ENCODE measurements at regions not wholly inside any gene's neighbourhood (a gene's known extent, or its start where the extent isn't known, plus 50 kb on each side); places are given as distances from the start of the nearest gene placed in this dataset.

DNA sequence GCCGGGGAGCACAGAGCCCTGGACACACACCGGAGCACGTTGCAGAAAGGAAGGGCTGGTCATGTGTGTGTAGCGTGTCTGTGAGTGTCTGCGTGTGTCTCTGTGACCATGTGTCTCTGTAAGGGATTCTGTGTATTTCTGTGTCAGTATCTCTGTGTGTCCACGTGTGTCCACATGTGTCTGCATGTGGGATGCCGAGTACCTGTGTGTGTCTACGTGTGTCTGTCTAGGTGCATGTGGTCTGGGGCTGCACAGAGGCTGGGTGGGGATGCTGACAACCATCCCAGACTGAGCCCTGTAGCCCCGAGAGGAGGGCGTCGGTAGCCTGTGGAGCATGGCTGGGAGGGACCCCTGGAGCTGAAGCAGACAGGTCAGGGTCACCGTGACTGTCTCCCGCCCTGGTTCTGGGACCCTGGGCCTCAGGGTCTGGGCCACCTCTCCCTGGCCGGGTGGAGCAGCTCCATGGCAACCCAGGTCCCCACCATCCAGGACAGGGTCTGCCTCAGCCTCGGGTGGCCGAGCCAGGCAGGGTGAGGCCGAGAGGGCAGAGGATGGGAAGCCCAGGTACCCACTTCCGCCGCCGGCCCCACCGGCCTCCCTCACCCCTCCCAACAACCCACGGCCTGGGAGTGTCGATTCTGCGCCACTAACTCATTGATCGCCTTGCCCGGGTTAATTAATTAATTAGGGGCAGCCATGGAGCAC, 122.7 kb downstream of the FAM53A start:
- Histone ChIP-seq H3K9ac (ENCODE audit: low read length) (no peak overlapping the region), H3F3A (ENCODE audit: low read length, unreplicated experiment) (no peaks in the 10 kb centered on the region), H3K9me3 (ENCODE audit: low read length) (no peaks in the 10 kb centered on the region), H3K27me3 (ENCODE audit: low read length) (peaks cover 17% of the 10 kb centered on the region), H2AFZ (ENCODE audit: low read length) (no peak overlapping the region), H3K4me1 (ENCODE audit: insufficient read depth, low read length) (no peaks in the 10 kb centered on the region), H3K36me3 (ENCODE audit: low read depth, low read length) (no peaks in the 10 kb centered on the region), H3K4me3 (ENCODE audit: low read length) (no peak overlapping the region), H3K9me2 (replicated peaks; ENCODE audit: low read length) (no peaks in the 10 kb centered on the region), H3K79me2 (ENCODE audit: low read length) (no peaks in the 10 kb centered on the region), H4K20me1 (ENCODE audit: low read length) (no peaks in the 10 kb centered on the region), H3K4me2 (ENCODE audit: low read length) (no peak overlapping the region), H3K27ac (ENCODE audit: low read length) (no peak overlapping the region)
- CTCF ChIA-PET, result no interaction called here
- no peak for ATAC-seq
- no peak for DNase-seq
- TF ChIP-seq EZH2 (IDR thresholded peaks at IDR 0.05; ENCODE audit: low read length, unreplicated experiment) (no peak), EZH2phosphoT487 (IDR thresholded peaks at IDR 0.05; ENCODE audit: borderline replicate concordance, low read length) (no peak)
- TF ChIP-seq, protein P1, sequence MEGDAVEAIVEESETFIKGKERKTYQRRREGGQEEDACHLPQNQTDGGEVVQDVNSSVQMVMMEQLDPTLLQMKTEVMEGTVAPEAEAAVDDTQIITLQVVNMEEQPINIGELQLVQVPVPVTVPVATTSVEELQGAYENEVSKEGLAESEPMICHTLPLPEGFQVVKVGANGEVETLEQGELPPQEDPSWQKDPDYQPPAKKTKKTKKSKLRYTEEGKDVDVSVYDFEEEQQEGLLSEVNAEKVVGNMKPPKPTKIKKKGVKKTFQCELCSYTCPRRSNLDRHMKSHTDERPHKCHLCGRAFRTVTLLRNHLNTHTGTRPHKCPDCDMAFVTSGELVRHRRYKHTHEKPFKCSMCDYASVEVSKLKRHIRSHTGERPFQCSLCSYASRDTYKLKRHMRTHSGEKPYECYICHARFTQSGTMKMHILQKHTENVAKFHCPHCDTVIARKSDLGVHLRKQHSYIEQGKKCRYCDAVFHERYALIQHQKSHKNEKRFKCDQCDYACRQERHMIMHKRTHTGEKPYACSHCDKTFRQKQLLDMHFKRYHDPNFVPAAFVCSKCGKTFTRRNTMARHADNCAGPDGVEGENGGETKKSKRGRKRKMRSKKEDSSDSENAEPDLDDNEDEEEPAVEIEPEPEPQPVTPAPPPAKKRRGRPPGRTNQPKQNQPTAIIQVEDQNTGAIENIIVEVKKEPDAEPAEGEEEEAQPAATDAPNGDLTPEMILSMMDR (conservative IDR thresholded peaks at IDR 0.05; ENCODE audit: low read depth, low read length), result no peak
- intact Hi-C loops (cut with micrococcal nuclease), result no loop called here
- POLR2A ChIA-PET (ENCODE audit: unreplicated experiment), result no interaction called here
- BruUV-seq (replicated peaks), result no TSS peak

DNA sequence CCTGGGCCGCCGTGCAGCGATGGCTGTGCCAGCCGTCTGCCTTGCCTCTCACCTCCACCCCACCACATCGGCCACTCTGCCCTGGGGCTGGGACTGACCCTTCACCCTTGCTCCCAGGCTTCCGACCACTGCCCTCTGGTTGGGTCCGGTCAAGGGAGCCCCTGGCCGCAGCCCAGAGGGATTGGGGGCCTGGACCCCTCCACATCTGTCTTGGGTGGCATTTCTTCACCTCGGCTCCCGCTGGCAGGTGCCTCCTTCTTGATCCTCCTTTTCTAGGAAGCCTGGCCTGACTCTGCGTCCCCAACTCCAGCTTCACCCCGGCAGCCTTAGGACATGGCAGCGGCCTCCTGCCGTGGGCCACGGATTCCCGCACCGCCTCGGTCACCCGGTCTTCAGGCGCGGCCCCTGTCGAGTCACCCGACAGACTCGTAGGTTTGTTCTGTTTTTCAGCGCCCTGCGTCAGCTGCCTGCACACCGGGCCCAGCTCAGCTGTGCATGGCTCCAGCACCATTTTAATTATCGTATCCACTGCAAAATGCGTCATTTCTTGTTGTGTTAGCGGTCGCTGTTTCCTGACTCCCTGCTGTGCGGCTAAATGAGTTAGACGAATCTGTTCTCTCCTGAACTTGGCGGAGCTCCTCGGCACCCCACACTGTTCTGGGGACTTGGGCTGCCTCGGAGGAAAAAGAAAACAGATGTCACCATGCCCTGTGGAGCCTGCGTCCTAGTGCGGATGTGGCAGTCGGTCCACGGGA, 124.0 kb downstream of the FAM53A start:
- ATAC-seq, result no peak
- ChIA-PET POLR2A (ENCODE audit: unreplicated experiment) (no interaction called here), CTCF (no interaction called here)
- intact Hi-C loops (cut with micrococcal nuclease), result no loop called here
- H3K79me2 ChIP-seq (ENCODE audit: low read length), result no peaks in the 10 kb centered on the region
- TF ChIP-seq, protein P1 (conservative IDR thresholded peaks at IDR 0.05; ENCODE audit: low read depth, low read length), result no peak
- TF ChIP-seq EZH2 (IDR thresholded peaks at IDR 0.05; ENCODE audit: low read length, unreplicated experiment) (no peak), EZH2phosphoT487 (IDR thresholded peaks at IDR 0.05; ENCODE audit: borderline replicate concordance, low read length) (no peak)
- no peak overlapping the region for H2AFZ ChIP-seq (ENCODE audit: low read length)
- H3F3A ChIP-seq (ENCODE audit: low read length, unreplicated experiment), result no peaks in the 10 kb centered on the region
- H3K9me2 ChIP-seq (replicated peaks; ENCODE audit: low read length), result no peaks in the 10 kb centered on the region
- H3K4me3 ChIP-seq (ENCODE audit: low read length), result no peak overlapping the region
- BruUV-seq (replicated peaks), result no TSS peak
- H4K20me1 ChIP-seq (ENCODE audit: low read length), result no peaks in the 10 kb centered on the region
- no peaks in the 10 kb centered on the region for H3K4me1 ChIP-seq (ENCODE audit: insufficient read depth, low read length)
- no peaks in the 10 kb centered on the region for H3K9me3 ChIP-seq (ENCODE audit: low read length)
- no peak overlapping the region for H3K27ac ChIP-seq (ENCODE audit: low read length)
- H3K27me3 ChIP-seq (ENCODE audit: low read length), result peaks cover 30% of the 10 kb centered on the region
- H3K36me3 ChIP-seq (ENCODE audit: low read depth, low read length), result no peaks in the 10 kb centered on the region
- H3K4me2 ChIP-seq (ENCODE audit: low read length), result no peak overlapping the region
- no peak overlapping the region for H3K9ac ChIP-seq (ENCODE audit: low read length)
- DNase-seq, result no peak

DNA sequence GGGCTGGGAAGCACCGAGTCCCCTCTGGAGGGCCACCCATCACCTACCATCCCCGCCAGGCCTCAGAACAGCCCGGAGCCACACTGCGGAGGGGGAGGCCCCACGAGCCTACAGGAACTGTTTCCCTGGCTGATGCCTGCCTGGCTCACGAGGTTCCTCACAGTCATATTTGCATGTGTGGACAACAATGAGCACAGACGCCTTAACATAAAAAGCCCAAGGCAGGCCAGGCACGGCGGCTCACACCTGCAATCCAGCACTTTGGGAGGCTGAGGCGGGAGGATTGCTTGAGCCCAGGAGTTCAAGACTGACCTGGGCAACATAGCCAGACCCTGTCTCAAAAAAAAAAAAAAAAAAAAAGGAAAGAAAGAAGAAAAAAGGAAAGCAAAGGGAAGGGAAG, 125.9 kb downstream of the FAM53A start:
- H3K79me2 ChIP-seq (ENCODE audit: low read length), result no peaks in the 10 kb centered on the region
- no peak overlapping the region for H3K27ac ChIP-seq (ENCODE audit: low read length)
- H3K4me3 ChIP-seq (ENCODE audit: low read length), result no peak overlapping the region
- BruUV-seq (replicated peaks), result no TSS peak
- no peak for DNase-seq
- no peaks in the 10 kb centered on the region for H3K4me1 ChIP-seq (ENCODE audit: insufficient read depth, low read length)
- no peaks in the 10 kb centered on the region for H3K9me3 ChIP-seq (ENCODE audit: low read length)
- H3K27me3 ChIP-seq (ENCODE audit: low read length), result peaks cover 37% of the 10 kb centered on the region
- intact Hi-C loops (cut with micrococcal nuclease), result no loop called here
- no peaks in the 10 kb centered on the region for H4K20me1 ChIP-seq (ENCODE audit: low read length)
- TF ChIP-seq EZH2phosphoT487 (IDR thresholded peaks at IDR 0.05; ENCODE audit: borderline replicate concordance, low read length), result no peak
- TF ChIP-seq EZH2 (IDR thresholded peaks at IDR 0.05; ENCODE audit: low read length, unreplicated experiment), result no peak
- TF ChIP-seq, protein P1 (conservative IDR thresholded peaks at IDR 0.05; ENCODE audit: low read depth, low read length), result no peak
- no peaks in the 10 kb centered on the region for H3F3A ChIP-seq (ENCODE audit: low read length, unreplicated experiment)
- no peak overlapping the region for H2AFZ ChIP-seq (ENCODE audit: low read length)
- POLR2A ChIA-PET (ENCODE audit: unreplicated experiment), result no interaction called here
- no peaks in the 10 kb centered on the region for H3K36me3 ChIP-seq (ENCODE audit: low read depth, low read length)
- CTCF ChIA-PET, result no interaction called here
- no peak overlapping the region for H3K9ac ChIP-seq (ENCODE audit: low read length)
- no peak overlapping the region for H3K4me2 ChIP-seq (ENCODE audit: low read length)
- no peak for ATAC-seq
- H3K9me2 ChIP-seq (replicated peaks; ENCODE audit: low read length), result no peaks in the 10 kb centered on the region

Data from PC-3 (cell line).